ENCODE measurements at regions not wholly inside any gene's neighbourhood (a gene's known extent, or its start where the extent isn't known, plus 50 kb on each side); places are given as distances from the start of the nearest gene placed in this dataset.

DNA sequence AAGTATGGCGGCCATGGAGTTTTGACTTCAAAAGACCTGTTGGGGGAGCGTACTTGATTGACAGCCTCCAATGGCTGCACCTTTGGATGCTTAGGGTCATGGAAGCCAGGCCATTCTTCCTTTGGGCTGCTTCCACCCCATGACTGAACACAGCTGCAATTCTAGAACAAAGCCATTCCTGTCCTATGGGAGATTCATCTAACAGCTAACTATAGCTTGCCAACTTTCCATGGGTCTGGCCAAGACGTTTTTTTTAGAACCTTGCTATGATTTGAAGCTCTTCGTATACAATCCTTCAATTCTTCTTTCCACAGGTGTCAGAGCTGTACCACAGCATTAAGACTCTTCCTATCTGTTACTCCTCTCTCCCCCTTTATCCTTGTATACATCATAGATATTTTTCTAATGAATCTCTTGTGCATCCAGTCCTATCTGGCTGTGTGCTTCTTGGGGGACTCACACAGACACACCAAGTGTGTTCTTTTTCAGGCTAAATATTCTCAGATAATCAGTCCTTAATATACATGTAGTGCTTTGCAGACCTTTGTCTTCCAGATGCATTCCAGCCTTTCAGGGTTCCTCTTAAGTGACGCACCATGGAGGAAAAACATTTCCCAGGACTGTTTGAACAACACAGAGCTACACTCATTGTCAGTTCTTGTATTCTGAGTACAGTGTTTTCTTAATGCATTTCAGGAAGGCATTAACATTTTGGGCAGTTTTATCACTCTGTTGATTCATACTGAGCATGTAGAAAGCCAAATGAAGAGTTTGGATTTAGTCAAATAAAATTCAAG, 198.9 kb downstream of the TAF11L14 start:
- H3K9me3 ChIP-seq (ENCODE audit: insufficient read depth, low read length) = no peaks in the 10 kb centered on the region
- no peaks in the 10 kb centered on the region for H3K4me1 ChIP-seq (ENCODE audit: insufficient read depth, insufficient read length)
- no peak for TF ChIP-seq SUZ12 (IDR thresholded peaks at IDR 0.05; ENCODE audit: extremely low read depth, insufficient read depth, insufficient read length)
- no peak for TF ChIP-seq YY1 (IDR thresholded peaks at IDR 0.05; ENCODE audit: insufficient read depth, insufficient read length)
- no peak for TF ChIP-seq ZNF274 (IDR thresholded peaks at IDR 0.05; ENCODE audit: low read depth, low read length)
- H3K36me3 ChIP-seq (ENCODE audit: insufficient read depth, insufficient read length, low read length) = no peaks in the 10 kb centered on the region
- no peak for DNase-seq (ENCODE audit: low read depth, low spot score)
- H3K4me3 ChIP-seq (ENCODE audit: insufficient read length, low read depth) = no peak overlapping the region
- H3K27me3 ChIP-seq (ENCODE audit: insufficient read depth, insufficient read length) = no peaks in the 10 kb centered on the region
- no peak overlapping the region for H3K9ac ChIP-seq (ENCODE audit: insufficient read length, low read depth)

- no peak for DNase-seq (ENCODE audit: low read depth, low spot score)
- no peaks in the 10 kb centered on the region for H3K27me3 ChIP-seq (ENCODE audit: insufficient read depth, insufficient read length)
- H3K9me3 ChIP-seq (ENCODE audit: insufficient read depth, low read length) = no peaks in the 10 kb centered on the region
- TF ChIP-seq ZNF274 (IDR thresholded peaks at IDR 0.05; ENCODE audit: low read depth, low read length) (no peak), YY1 (IDR thresholded peaks at IDR 0.05; ENCODE audit: insufficient read depth, insufficient read length) (no peak), SUZ12 (IDR thresholded peaks at IDR 0.05; ENCODE audit: extremely low read depth, insufficient read depth, insufficient read length) (no peak)
- no peaks in the 10 kb centered on the region for H3K36me3 ChIP-seq (ENCODE audit: insufficient read depth, insufficient read length, low read length)
- no peak overlapping the region for H3K9ac ChIP-seq (ENCODE audit: insufficient read length, low read depth)
- H3K4me1 ChIP-seq (ENCODE audit: insufficient read depth, insufficient read length) = no peaks in the 10 kb centered on the region
- H3K4me3 ChIP-seq (ENCODE audit: insufficient read length, low read depth) = no peak overlapping the region
Observed at GRCh38 chr5:17837757-17838156, 203.5 kb downstream of the TAF11L14 start.

GRCh38 chr5:17838469-17838868, 204.2 kb downstream of the TAF11L14 start:
- no peak for DNase-seq (ENCODE audit: low read depth, low spot score)
- Histone ChIP-seq H3K27me3 (ENCODE audit: insufficient read depth, insufficient read length) (no peaks in the 10 kb centered on the region), H3K9ac (ENCODE audit: insufficient read length, low read depth) (no peak overlapping the region), H3K4me1 (ENCODE audit: insufficient read depth, insufficient read length) (no peaks in the 10 kb centered on the region), H3K4me3 (ENCODE audit: insufficient read length, low read depth) (no peak overlapping the region), H3K36me3 (ENCODE audit: insufficient read depth, insufficient read length, low read length) (no peaks in the 10 kb centered on the region), H3K9me3 (ENCODE audit: insufficient read depth, low read length) (no peaks in the 10 kb centered on the region)
- TF ChIP-seq ZNF274 (IDR thresholded peaks at IDR 0.05; ENCODE audit: low read depth, low read length) = no peak
- TF ChIP-seq YY1 (IDR thresholded peaks at IDR 0.05; ENCODE audit: insufficient read depth, insufficient read length) = no peak
- TF ChIP-seq SUZ12 (IDR thresholded peaks at IDR 0.05; ENCODE audit: extremely low read depth, insufficient read depth, insufficient read length) = no peak

DNA sequence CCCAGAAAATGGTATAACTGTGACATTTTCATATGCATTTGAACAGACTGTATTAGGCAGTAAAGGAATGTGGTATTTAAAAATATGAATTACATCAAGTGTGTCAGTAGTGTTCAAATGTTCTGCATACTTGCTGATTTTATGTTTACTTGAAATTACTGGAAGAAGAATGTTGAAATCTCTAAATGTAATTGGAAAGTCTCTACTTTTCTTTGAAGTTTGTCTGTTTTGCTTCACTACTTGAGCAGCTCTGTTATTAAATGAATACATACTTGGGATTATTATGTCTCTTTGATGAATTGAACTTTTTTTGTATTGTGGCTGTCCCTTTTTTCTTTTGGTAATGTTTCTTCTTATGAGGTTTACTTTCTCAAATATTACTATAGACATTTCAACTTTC, 205.6 kb downstream of the TAF11L14 start:
- Histone ChIP-seq H3K9ac (ENCODE audit: insufficient read length, low read depth) (no peak overlapping the region), H3K4me1 (ENCODE audit: insufficient read depth, insufficient read length) (no peaks in the 10 kb centered on the region), H3K4me3 (ENCODE audit: insufficient read length, low read depth) (no peak overlapping the region), H3K36me3 (ENCODE audit: insufficient read depth, insufficient read length, low read length) (no peaks in the 10 kb centered on the region), H3K9me3 (ENCODE audit: insufficient read depth, low read length) (no peaks in the 10 kb centered on the region), H3K27me3 (ENCODE audit: insufficient read depth, insufficient read length) (no peaks in the 10 kb centered on the region)
- no peak for TF ChIP-seq YY1 (IDR thresholded peaks at IDR 0.05; ENCODE audit: insufficient read depth, insufficient read length)
- no peak for TF ChIP-seq SUZ12 (IDR thresholded peaks at IDR 0.05; ENCODE audit: extremely low read depth, insufficient read depth, insufficient read length)
- no peak for TF ChIP-seq ZNF274 (IDR thresholded peaks at IDR 0.05; ENCODE audit: low read depth, low read length)
- DNase-seq (ENCODE audit: low read depth, low spot score) = no peak

- Histone ChIP-seq H3K27me3 (ENCODE audit: insufficient read depth, insufficient read length) (no peaks in the 10 kb centered on the region), H3K4me3 (ENCODE audit: insufficient read length, low read depth) (no peak overlapping the region), H3K4me1 (ENCODE audit: insufficient read depth, insufficient read length) (no peaks in the 10 kb centered on the region), H3K36me3 (ENCODE audit: insufficient read depth, insufficient read length, low read length) (no peaks in the 10 kb centered on the region), H3K9me3 (ENCODE audit: insufficient read depth, low read length) (no peaks in the 10 kb centered on the region), H3K9ac (ENCODE audit: insufficient read length, low read depth) (no peak overlapping the region)
- DNase-seq (ENCODE audit: low read depth, low spot score) = no peak
- TF ChIP-seq ZNF274 (IDR thresholded peaks at IDR 0.05; ENCODE audit: low read depth, low read length) (no peak), YY1 (IDR thresholded peaks at IDR 0.05; ENCODE audit: insufficient read depth, insufficient read length) (no peak), SUZ12 (IDR thresholded peaks at IDR 0.05; ENCODE audit: extremely low read depth, insufficient read depth, insufficient read length) (no peak)
Observed at GRCh38 chr5:17846496-17846895, 212.2 kb downstream of the TAF11L14 start.

- H3K27me3 ChIP-seq (ENCODE audit: insufficient read depth, insufficient read length) = no peaks in the 10 kb centered on the region
- TF ChIP-seq YY1 (IDR thresholded peaks at IDR 0.05; ENCODE audit: insufficient read depth, insufficient read length) = no peak
- no peak for TF ChIP-seq SUZ12 (IDR thresholded peaks at IDR 0.05; ENCODE audit: extremely low read depth, insufficient read depth, insufficient read length)
- no peak for TF ChIP-seq ZNF274 (IDR thresholded peaks at IDR 0.05; ENCODE audit: low read depth, low read length)
- H3K4me3 ChIP-seq (ENCODE audit: insufficient read length, low read depth) = no peak overlapping the region
- no peaks in the 10 kb centered on the region for H3K4me1 ChIP-seq (ENCODE audit: insufficient read depth, insufficient read length)
- no peaks in the 10 kb centered on the region for H3K9me3 ChIP-seq (ENCODE audit: insufficient read depth, low read length)
- H3K9ac ChIP-seq (ENCODE audit: insufficient read length, low read depth) = no peak overlapping the region
- no peaks in the 10 kb centered on the region for H3K36me3 ChIP-seq (ENCODE audit: insufficient read depth, insufficient read length, low read length)
- no peak for DNase-seq (ENCODE audit: low read depth, low spot score)
Observed at GRCh38 chr5:17847286-17847685, 213.0 kb downstream of the TAF11L14 start.

DNA sequence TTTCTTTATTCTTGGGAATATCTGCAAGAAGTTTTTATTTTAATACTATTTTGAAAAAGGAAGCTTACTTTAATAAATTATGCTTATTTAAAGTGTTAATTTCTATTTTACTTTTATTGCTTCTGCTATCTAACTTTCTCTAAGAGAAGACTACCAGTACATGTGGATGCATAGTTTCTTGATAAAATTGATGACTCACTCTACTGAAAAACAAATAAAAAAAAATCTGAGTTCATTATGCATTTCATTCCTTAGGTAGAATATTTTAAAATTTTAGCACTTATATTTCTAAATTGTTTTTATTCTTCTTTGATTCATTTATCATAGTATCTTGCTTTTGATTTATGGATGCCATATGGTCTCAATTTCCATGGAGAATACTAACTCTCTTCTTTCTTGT, 217.9 kb downstream of the TAF11L14 start:
- H3K9me3 ChIP-seq (ENCODE audit: insufficient read depth, low read length) = no peaks in the 10 kb centered on the region

More for the DNA sequence above, 217.9 kb downstream of the TAF11L14 start:
- TF ChIP-seq YY1 (IDR thresholded peaks at IDR 0.05; ENCODE audit: insufficient read depth, insufficient read length) (no peak), SUZ12 (IDR thresholded peaks at IDR 0.05; ENCODE audit: extremely low read depth, insufficient read depth, insufficient read length) (no peak), ZNF274 (IDR thresholded peaks at IDR 0.05; ENCODE audit: low read depth, low read length) (no peak)
- Histone ChIP-seq H3K4me3 (ENCODE audit: insufficient read length, low read depth) (no peak overlapping the region), H3K36me3 (ENCODE audit: insufficient read depth, insufficient read length, low read length) (no peaks in the 10 kb centered on the region), H3K27me3 (ENCODE audit: insufficient read depth, insufficient read length) (no peaks in the 10 kb centered on the region), H3K9ac (ENCODE audit: insufficient read length, low read depth) (no peak overlapping the region), H3K4me1 (ENCODE audit: insufficient read depth, insufficient read length) (no peaks in the 10 kb centered on the region)
- DNase-seq (ENCODE audit: low read depth, low spot score) = no peak

All from NT2/D1 (cell line).